H1 (cell line): ENCODE measurements at regions not wholly inside any gene's neighbourhood (a gene's known extent, or its start where the extent isn't known, plus 50 kb on each side); places are given as distances from the start of the nearest gene placed in this dataset.

ENCODE experiments used
- CTCF ChIA-PET: fragments of 300-600 bp; sonication (Branson Sonifier 250); formaldehyde crosslinking; loops from one replicate; lab custom pipeline; 2021; ENCODE audit not compliant: partially characterized antibody; lab: Charles Lee
- POLR2A ChIA-PET: fragments of 300-600 bp; sonication (Branson Sonifier 250); formaldehyde crosslinking; loops from one replicate; lab custom pipeline; 2021; ENCODE audit warnings: inconsistent platforms; ENCODE audit not compliant: partially characterized antibody; lab: Charles Lee
- DNase-seq, 2 experiments: peaks; one replicate each; pipeline versions ENCODE4 v3.0.0 to v3.0.0-alpha.2; 2010 to 2022; ENCODE audit warnings: low spot score in 2 of 2, low read depth in 1 of 2, mixed read lengths in 1 of 2
- FAIRE-seq: peaks from 2 replicates; lab custom pipeline; 2011; peaks lifted over from hg19 to GRCh38; lab: Jason Lieb, UNC
- H2AFZ ChIP-seq: 2 replicates; pipeline ENCODE4 v1.8.1; 2012; ENCODE audit warnings: low read length, inconsistent platforms
- H2AK5ac ChIP-seq: 2 replicates; pipeline ENCODE4 v1.6.1; 2013; ENCODE audit warnings: low read depth, low read length
- H2BK120ac ChIP-seq: replicated peaks from 2 replicates; pipeline ENCODE3; 2013; ENCODE audit warnings: low read depth, low read length, inconsistent platforms
- H2BK12ac ChIP-seq: 2 replicates; pipeline ENCODE4 v1.6.1; 2013; ENCODE audit warnings: low read depth, low read length
- H2BK15ac ChIP-seq: 2 replicates; pipeline ENCODE4 v1.6.1; 2013; ENCODE audit warnings: low read length
- H2BK20ac ChIP-seq: 2 replicates; pipeline ENCODE4 v1.6.1; 2013; ENCODE audit warnings: low read length
- H2BK5ac ChIP-seq: 2 replicates; pipeline ENCODE4 v1.6.1; 2013; ENCODE audit warnings: low read depth, low read length
- H3K14ac ChIP-seq: 2 replicates; pipeline ENCODE4 v1.6.1; 2013; ENCODE audit warnings: inconsistent platforms; ENCODE audit not compliant: insufficient read length
- H3K18ac ChIP-seq: 2 replicates; pipeline ENCODE4 v1.6.1; 2013; ENCODE audit warnings: low read length; ENCODE audit errors: extremely low read depth
- H3K23ac ChIP-seq: 2 replicates; pipeline ENCODE4 v1.6.1; 2013; ENCODE audit warnings: inconsistent platforms; ENCODE audit not compliant: insufficient read length
- H3K23me2 ChIP-seq: 2 replicates; pipeline ENCODE4 v1.6.1; 2013; ENCODE audit warnings: low read depth, low read length
- H3K27ac ChIP-seq: 2 replicates; pipeline ENCODE4 v1.6.1; 2011; ENCODE audit warnings: low read depth, low read length, inconsistent platforms
- H3K27me3 ChIP-seq, 4 experiments: replicated peaks in 1 of 4; 1 replicate in 1 of 4; 2 replicates in 3 of 4; pipeline versions ENCODE4 v1.6.1 to v1.8.1; 2011 to 2013; ENCODE audit warnings: low read length in 3 of 4, mild to moderate bottlenecking in 3 of 4, inconsistent platforms in 2 of 4, mixed read lengths in 2 of 4, moderate library complexity in 1 of 4; ENCODE audit not compliant: control insufficient read depth in 3 of 4, insufficient read depth in 3 of 4; ENCODE audit errors: extremely low read depth in 1 of 4
- H3K36me3 ChIP-seq, 4 experiments: 2 replicates each; pipeline versions ENCODE4 v1.6.1 to v1.8.1; 2011 to 2013; ENCODE audit warnings: mild to moderate bottlenecking in 4 of 4, low read length in 3 of 4, moderate library complexity in 2 of 4, control low read depth in 1 of 4, inconsistent platforms in 1 of 4; ENCODE audit not compliant: insufficient read depth in 4 of 4, control insufficient read depth in 2 of 4
- H3K4ac ChIP-seq: replicated peaks from 2 replicates; pipeline ENCODE3; 2013; ENCODE audit warnings: low read length, low read depth, mixed read lengths, inconsistent platforms; ENCODE audit not compliant: insufficient read length
- H3K4me1 ChIP-seq, 4 experiments: replicated peaks in 1 of 4; 1 replicate in 1 of 4; 2 replicates in 3 of 4; pipeline versions ENCODE4 v1.6.1 to v1.8.1; 2011 to 2013; ENCODE audit warnings: low read length in 3 of 4, inconsistent platforms in 2 of 4, mixed read lengths in 1 of 4; ENCODE audit not compliant: insufficient read depth in 4 of 4, control insufficient read depth in 3 of 4
- H3K4me2 ChIP-seq, 2 experiments: 2 replicates each; pipeline versions ENCODE4 v1.6.1 to v1.8.1; 2011 to 2013; ENCODE audit warnings: low read depth in 2 of 2, low read length in 2 of 2, control low read depth in 1 of 2, inconsistent platforms in 1 of 2, mild to moderate bottlenecking in 1 of 2; ENCODE audit not compliant: insufficient read depth in 1 of 2
- H3K4me3 ChIP-seq, 4 experiments: fragments of 200-600, 300-600 bp in 1 of 4; sonication (generic), shearing (Covaris generic), sonication (Bioruptor Twin) in 1 of 4; 2 replicates each; pipeline versions ENCODE4 v1.5.1 to v1.8.1; 2011 to 2016; ENCODE audit warnings: low read length in 4 of 4, low read depth in 3 of 4, control low read depth in 2 of 4, inconsistent platforms in 2 of 4, mild to moderate bottlenecking in 2 of 4, mixed read lengths in 1 of 4, moderate library complexity in 1 of 4; ENCODE audit not compliant: insufficient read depth in 2 of 4; ENCODE audit errors: extremely low read depth in 1 of 4
- H3K56ac ChIP-seq: replicated peaks from 2 replicates; pipeline ENCODE3; 2013; ENCODE audit warnings: low read depth, mild to moderate bottlenecking, mixed read lengths, low read length, inconsistent platforms; ENCODE audit not compliant: insufficient read length
- H3K79me1 ChIP-seq: 2 replicates; pipeline ENCODE4 v1.6.1; 2013; ENCODE audit warnings: low read depth, low read length, control low read depth
- H3K79me2 ChIP-seq, 2 experiments: 2 replicates each; pipeline versions ENCODE4 v1.6.1 to v1.8.1; 2012 to 2013; ENCODE audit warnings: low read length in 2 of 2, mild to moderate bottlenecking in 2 of 2, inconsistent platforms in 1 of 2; ENCODE audit not compliant: insufficient read depth in 2 of 2, control insufficient read depth in 1 of 2
- H3K9ac ChIP-seq, 4 experiments: replicated peaks in 1 of 4; 1 replicate in 1 of 4; 2 replicates in 3 of 4; pipeline versions ENCODE4 v1.6.1 to v1.8.1; 2011 to 2013; ENCODE audit warnings: low read depth in 3 of 4, low read length in 3 of 4, control low read depth in 2 of 4, mild to moderate bottlenecking in 2 of 4, moderate library complexity in 2 of 4, inconsistent platforms in 1 of 4; ENCODE audit errors: extremely low read depth in 1 of 4
- H3K9me3 ChIP-seq, 2 experiments: 2 replicates each; pipeline versions ENCODE4 v1.6.1 to v1.8.1; 2012 to 2013; ENCODE audit warnings: mild to moderate bottlenecking in 2 of 2, moderate library complexity in 2 of 2, control low read depth in 1 of 2, inconsistent platforms in 1 of 2, low read depth in 1 of 2, low read length in 1 of 2, mixed read lengths in 1 of 2; ENCODE audit not compliant: insufficient read depth in 2 of 2
- H4K20me1 ChIP-seq, 2 experiments: replicated peaks in 1 of 2; 2 replicates each; pipeline versions ENCODE3 to v1.8.1; 2011 to 2013; ENCODE audit warnings: inconsistent platforms in 2 of 2, low read length in 2 of 2, mild to moderate bottlenecking in 1 of 2; ENCODE audit not compliant: insufficient read depth in 2 of 2, control insufficient read depth in 1 of 2
- H4K5ac ChIP-seq: 2 replicates; pipeline ENCODE4 v1.6.1; 2013; ENCODE audit warnings: low read length, low read depth, mixed read lengths, inconsistent platforms; ENCODE audit not compliant: insufficient read length
- H4K8ac ChIP-seq: 2 replicates; pipeline ENCODE4 v1.8.0; 2013; ENCODE audit warnings: mild to moderate bottlenecking, moderate library complexity, low read length, inconsistent platforms; ENCODE audit not compliant: insufficient read depth; ENCODE audit errors: extremely low read depth
- H4K91ac ChIP-seq: replicated peaks from 2 replicates; pipeline ENCODE3; 2013; ENCODE audit warnings: low read length, mixed read lengths, inconsistent platforms; ENCODE audit not compliant: insufficient read length
- CBX5 ChIP-seq: fragments of 300-800, 300-1000 bp; sonication (generic); IDR thresholded peaks from 2 replicates; pipeline ENCODE4 v1.7.1; 2016; ENCODE audit warnings: antibody characterized with exemption, low read length, low read depth
- CBX8 ChIP-seq: fragments of 300-800, 300-1000 bp; sonication (generic); IDR thresholded peaks from 2 replicates; pipeline ENCODE4 v1.7.1; 2016; ENCODE audit warnings: low read depth, low read length, borderline replicate concordance
- EGR1 ChIP-seq: IDR thresholded peaks from 2 replicates; pipeline ENCODE4 v1.6.1; 2011; ENCODE audit warnings: low read depth, low read length, borderline replicate concordance
- GABPA ChIP-seq: IDR thresholded peaks from 2 replicates; pipeline ENCODE4 v1.6.1; 2011; ENCODE audit warnings: mild to moderate bottlenecking, low read length, moderate library complexity, borderline replicate concordance; ENCODE audit not compliant: insufficient read depth
- KDM5A ChIP-seq: fragments of 200-600 bp; IDR thresholded peaks from 2 replicates; pipeline ENCODE4 v1.7.1; 2012; ENCODE audit warnings: mild to moderate bottlenecking, low read length, inconsistent platforms, mixed read lengths
- NRF1 ChIP-seq: IDR thresholded peaks from 2 replicates; pipeline ENCODE4 v1.6.1; 2011; ENCODE audit warnings: mild to moderate bottlenecking, low read depth, low read length, improper control_type of control experiment
- POU5F1 ChIP-seq: IDR thresholded peaks from 2 replicates; pipeline ENCODE4 v1.6.1; 2011; ENCODE audit warnings: low read depth, mild to moderate bottlenecking, low read length, moderate library complexity
- RAD21 ChIP-seq, 2 experiments: IDR thresholded peaks in 1 of 2; conservative IDR thresholded peaks in 1 of 2; 2 replicates each; pipeline ENCODE4 v1.6.1; 2011; ENCODE audit warnings: low read depth in 2 of 2, low read length in 2 of 2, improper control_type of control experiment in 1 of 2, inconsistent platforms in 1 of 2, mild to moderate bottlenecking in 1 of 2, moderate library complexity in 1 of 2
- RBBP5 ChIP-seq: IDR thresholded peaks from 2 replicates; pipeline ENCODE4 v1.7.1; 2012; ENCODE audit warnings: low read depth, mild to moderate bottlenecking, inconsistent platforms, low read length, moderate library complexity, borderline replicate concordance
- SIN3A ChIP-seq, 2 experiments: IDR thresholded peaks in 1 of 2; conservative IDR thresholded peaks in 1 of 2; 2 replicates each; pipeline ENCODE4 v1.6.1; 2011 to 2012; ENCODE audit warnings: low read length in 2 of 2, improper control_type of control experiment in 1 of 2, low read depth in 1 of 2, mild to moderate bottlenecking in 1 of 2
- SP2 ChIP-seq: IDR thresholded peaks from 2 replicates; pipeline ENCODE4 v1.6.1; 2012; ENCODE audit warnings: mild to moderate bottlenecking, low read length, inconsistent platforms
- TF ChIP-seq, protein P1 (sequence below): IDR thresholded peaks from 2 replicates; pipeline ENCODE4 v1.6.1; 2011; ENCODE audit warnings: low read depth, mild to moderate bottlenecking, low read length; ENCODE audit not compliant: insufficient read depth
- TF ChIP-seq, protein P2 (sequence below): IDR thresholded peaks from 2 replicates; pipeline ENCODE4 v1.6.1; 2011; ENCODE audit warnings: low read length, improper control_type of control experiment

DNA sequence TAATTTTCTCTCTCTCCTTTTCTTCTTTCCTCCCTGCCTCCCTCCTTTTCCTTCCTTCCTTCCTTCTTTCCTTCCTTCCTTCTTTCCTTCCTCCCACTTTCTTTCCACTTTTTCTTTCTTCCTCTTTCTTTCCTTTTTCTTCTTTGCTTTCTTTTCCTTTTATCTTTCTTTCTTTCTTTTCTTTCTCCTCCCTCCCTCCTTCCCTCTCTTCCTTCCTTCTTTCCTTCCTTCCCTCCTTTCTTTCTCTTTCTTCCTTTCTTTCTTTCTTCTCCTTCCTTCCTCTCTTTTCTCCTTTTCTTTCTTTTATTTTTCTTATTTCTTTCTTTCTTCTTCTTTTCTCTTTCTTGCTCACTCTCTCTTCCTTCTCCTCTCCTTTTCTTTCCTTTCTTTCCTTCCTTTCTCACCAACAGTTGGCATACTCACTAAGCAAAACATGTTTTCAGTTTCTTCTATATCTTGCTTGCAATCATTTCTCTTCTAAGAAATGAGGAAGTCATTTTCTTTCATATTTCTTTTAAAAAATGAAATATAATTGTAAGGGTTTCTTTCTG, 97.1 kb upstream of the MAF start:
- H3K79me1 ChIP-seq, result no peaks in the 10 kb centered on the region
- POLR2A ChIA-PET, result no interaction called here
- H2BK20ac ChIP-seq, result no peak overlapping the region
- H2BK120ac ChIP-seq, result no peak overlapping the region
- H3K36me3 ChIP-seq, result no peaks in the 10 kb centered on the region
- FAIRE-seq (no peak), DNase-seq (no peak)
- no peak overlapping the region for H2AFZ ChIP-seq
- no peaks in the 10 kb centered on the region for H4K20me1 ChIP-seq
- no peak overlapping the region for H3K18ac ChIP-seq
- H3K14ac ChIP-seq, result no peak overlapping the region
- H3K4ac ChIP-seq, result no peak overlapping the region
- H3K79me2 ChIP-seq, result no peaks in the 10 kb centered on the region
- H3K23ac ChIP-seq, result no peak overlapping the region
- no peaks in the 10 kb centered on the region for H3K4me1 ChIP-seq
- no peak overlapping the region for H4K91ac ChIP-seq
- H4K8ac ChIP-seq, result no peak overlapping the region
- H3K27me3 ChIP-seq, result no peaks in the 10 kb centered on the region
- H3K9me3 ChIP-seq, result 0 out of 4 replicates have a peak, but pooled peaks cover 0 to 3% of the 10 kb centered on the region in 2 experiments
- no peak overlapping the region for H3K9ac ChIP-seq
- no peak overlapping the region for H4K5ac ChIP-seq
- no peak overlapping the region for H2AK5ac ChIP-seq
- H3K4me3 ChIP-seq, result no peak overlapping the region
- H3K23me2 ChIP-seq, result no peaks in the 10 kb centered on the region
- no peak overlapping the region for H2BK12ac ChIP-seq
- H3K56ac ChIP-seq, result no peak overlapping the region
- CTCF ChIA-PET, result no interaction called here
- no peak overlapping the region for H2BK5ac ChIP-seq
- H3K4me2 ChIP-seq, result no peak overlapping the region
- no peak overlapping the region for H3K27ac ChIP-seq
- no peak overlapping the region for H2BK15ac ChIP-seq
- TF ChIP-seq CBX8 (no peak), SP2 (no peak), RAD21 (IDR thresholded peaks at IDR 0.05 in 1 of 2, conservative IDR thresholded peaks at IDR 0.05 in 1 of 2; ENCODE audit: low read depth in 2 of 2, low read length in 2 of 2) (no peak), KDM5A (no peak), CBX5 (no peak), EGR1 (no peak), SIN3A (conservative IDR thresholded peaks at IDR 0.05 in 1 of 2, IDR thresholded peaks at IDR 0.05 in 1 of 2; ENCODE audit: low read depth in 1 of 2, low read length in 2 of 2) (no peak), NRF1 (no peak), RBBP5 (no peak), GABPA (no peak), POU5F1 (no peak)
- TF ChIP-seq, protein P1, sequence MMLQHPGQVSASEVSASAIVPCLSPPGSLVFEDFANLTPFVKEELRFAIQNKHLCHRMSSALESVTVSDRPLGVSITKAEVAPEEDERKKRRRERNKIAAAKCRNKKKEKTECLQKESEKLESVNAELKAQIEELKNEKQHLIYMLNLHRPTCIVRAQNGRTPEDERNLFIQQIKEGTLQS, result no peak
- TF ChIP-seq, protein P2, sequence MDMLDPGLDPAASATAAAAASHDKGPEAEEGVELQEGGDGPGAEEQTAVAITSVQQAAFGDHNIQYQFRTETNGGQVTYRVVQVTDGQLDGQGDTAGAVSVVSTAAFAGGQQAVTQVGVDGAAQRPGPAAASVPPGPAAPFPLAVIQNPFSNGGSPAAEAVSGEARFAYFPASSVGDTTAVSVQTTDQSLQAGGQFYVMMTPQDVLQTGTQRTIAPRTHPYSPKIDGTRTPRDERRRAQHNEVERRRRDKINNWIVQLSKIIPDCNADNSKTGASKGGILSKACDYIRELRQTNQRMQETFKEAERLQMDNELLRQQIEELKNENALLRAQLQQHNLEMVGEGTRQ, result no peak
